Endothelial cell of umbilical vein (primary cell): ENCODE measurements at regions not wholly inside any gene's neighbourhood (a gene's known extent, or its start where the extent isn't known, plus 50 kb on each side); places are given as distances from the start of the nearest gene placed in this dataset.

Experiments used
- BruUV-seq: library from RNA; stranded (reverse); fragments of 400-500 nt; replicated peaks from 2 replicates; lab custom pipeline; 2021; lab: Mats Ljungman, UMichigan
- CTCF ChIA-PET: fragments of 300-600, 350-600 bp; sonication (Branson Sonifier 250); formaldehyde crosslinking; loops from one replicate; lab custom pipeline; 2021; ENCODE audit warnings: antibody characterized with exemption, inconsistent platforms; lab: Charles Lee
- POLR2A ChIA-PET: fragments of 300-600, 350-600 bp; sonication (Branson Sonifier 250); formaldehyde crosslinking; loops from one replicate; lab custom pipeline; 2021; ENCODE audit warnings: antibody characterized with exemption, inconsistent platforms; lab: Charles Lee
- DNase-seq: peaks from one replicate; pipeline ENCODE4 v3.0.0-alpha.2; 2011; ENCODE audit warnings: low read depth, low spot score
- FAIRE-seq: peaks from 2 replicates; lab custom pipeline; 2011; peaks lifted over from hg19 to GRCh38; lab: Jason Lieb, UNC
- H2AFZ ChIP-seq: 2 replicates; pipeline ENCODE4 v1.6.0; 2012; ENCODE audit warnings: low read depth, low read length, control low read depth, inconsistent platforms
- H3K27ac ChIP-seq: 2 replicates; pipeline ENCODE4 v1.5.1; 2011; ENCODE audit warnings: low read depth, mild to moderate bottlenecking, control low read depth, low read length, moderate library complexity; ENCODE audit not compliant: insufficient read depth
- H3K27me3 ChIP-seq, 2 experiments: 2 replicates each; pipeline versions ENCODE4 v1.6.0 to v1.6.1; 2011; ENCODE audit warnings: low read length in 2 of 2, mixed read lengths in 1 of 2; ENCODE audit not compliant: control insufficient read depth in 2 of 2, insufficient read depth in 2 of 2
- H3K36me3 ChIP-seq, 2 experiments: 2 replicates in 1 of 2; 3 replicates in 1 of 2; pipeline ENCODE4 v1.5.1; 2011; ENCODE audit warnings: low read length in 2 of 2, mild to moderate bottlenecking in 1 of 2, moderate library complexity in 1 of 2; ENCODE audit not compliant: control insufficient read depth in 2 of 2, insufficient read depth in 2 of 2; ENCODE audit errors: extremely low read depth in 1 of 2
- H3K4me1 ChIP-seq: 3 replicates; pipeline ENCODE4 v1.5.1; 2011; ENCODE audit warnings: mild to moderate bottlenecking, low read length; ENCODE audit not compliant: control insufficient read depth, insufficient read depth; ENCODE audit errors: extremely low read depth
- H3K4me2 ChIP-seq: 2 replicates; pipeline ENCODE4 v1.6.1; 2011; ENCODE audit warnings: low read length, control low read depth, mixed read lengths; ENCODE audit not compliant: insufficient read depth
- H3K4me3 ChIP-seq, 3 experiments: fragments of 200-600 bp in 1 of 3; sonication (generic), shearing (Covaris generic) in 1 of 3; replicated peaks in 1 of 3; 2 replicates each; pipeline ENCODE4 v1.5.1; 2011 to 2016; ENCODE audit warnings: control low read depth in 3 of 3, low read length in 3 of 3, mild to moderate bottlenecking in 2 of 3, inconsistent platforms in 1 of 3, low read depth in 1 of 3, moderate library complexity in 1 of 3; ENCODE audit not compliant: insufficient read depth in 1 of 3
- H3K79me2 ChIP-seq: 2 replicates; pipeline ENCODE4 v1.6.0; 2012; ENCODE audit warnings: low read length, inconsistent platforms; ENCODE audit not compliant: control insufficient read depth, insufficient read depth
- H3K9ac ChIP-seq: replicated peaks from 2 replicates; pipeline ENCODE3; 2011; ENCODE audit warnings: low read length, control low read depth; ENCODE audit not compliant: insufficient read depth; ENCODE audit errors: extremely low read depth
- H3K9me1 ChIP-seq: replicated peaks from 3 replicates; pipeline ENCODE4 v1.6.0; 2011; ENCODE audit warnings: mild to moderate bottlenecking, low read length; ENCODE audit not compliant: control insufficient read depth, insufficient read depth; ENCODE audit errors: extremely low read depth
- H3K9me3 ChIP-seq: replicated peaks from 2 replicates; pipeline ENCODE4 v1.5.1; 2012; ENCODE audit warnings: low read length, inconsistent platforms; ENCODE audit not compliant: control insufficient read depth, insufficient read depth
- H4K20me1 ChIP-seq: replicated peaks from 2 replicates; pipeline ENCODE3; 2011; ENCODE audit warnings: mild to moderate bottlenecking, low read length; ENCODE audit not compliant: control insufficient read depth, insufficient read depth; ENCODE audit errors: extremely low read depth
- EZH2 ChIP-seq: IDR thresholded peaks from 2 replicates; pipeline ENCODE4 v1.6.1; 2012; ENCODE audit warnings: borderline replicate concordance, low read depth, mild to moderate bottlenecking, moderate library complexity, low read length, inconsistent platforms; ENCODE audit not compliant: severe bottlenecking
- FOS ChIP-seq: IDR thresholded peaks from 2 replicates; pipeline ENCODE4 v1.6.1; 2011; ENCODE audit warnings: mild to moderate bottlenecking, low read length, moderate library complexity, borderline replicate concordance; ENCODE audit not compliant: insufficient read depth
- JUN ChIP-seq: IDR thresholded peaks from 2 replicates; pipeline ENCODE4 v1.6.1; 2011; ENCODE audit warnings: borderline replicate concordance, low read depth; ENCODE audit not compliant: insufficient read length, insufficient read depth
- MYC ChIP-seq: IDR thresholded peaks from one replicate; pipeline ENCODE4 v1.6.1; 2011; ENCODE audit warnings: mild to moderate bottlenecking, low read depth, low read length
- POLR2A ChIP-seq: IDR thresholded peaks from 2 replicates; pipeline ENCODE4 v1.6.1; 2012; ENCODE audit warnings: low read depth, mild to moderate bottlenecking, control low read depth, low read length
- POLR2AphosphoS5 ChIP-seq: IDR thresholded peaks from 2 replicates; pipeline ENCODE4 v1.6.1; 2012; ENCODE audit warnings: low read depth, mild to moderate bottlenecking, control low read depth, low read length, moderate library complexity; ENCODE audit not compliant: insufficient read depth
- dilution Hi-C: fragments of 300-500 bp; cut with MboI; formaldehyde crosslinking; loops from one replicate; pipeline ENCODE4 v1.15.0; 2019; ENCODE audit warnings: low sequenced_read_pairs; ENCODE audit not compliant: extremely low pct_ligation_motif_present
- intact Hi-C: fragments of 100-400 bp; cut with micrococcal nuclease; formaldehyde crosslinking; loops from one replicate; pipeline ENCODE4 v1.10.0; 2022
- TF ChIP-seq, protein P1 (sequence below): IDR thresholded peaks from 2 replicates; pipeline ENCODE4 v1.6.1; 2011; ENCODE audit not compliant: insufficient read depth, insufficient read length
- TF ChIP-seq, protein P2 (sequence below), 2 donors: IDR thresholded peaks; 1 replicate in 1 of 2; 2 replicates in 1 of 2; pipeline ENCODE4 v1.5.1; 2011; ENCODE audit warnings: low read length in 2 of 2, mild to moderate bottlenecking in 2 of 2, moderate library complexity in 2 of 2, control low read depth in 1 of 2, inconsistent platforms in 1 of 2, low read depth in 1 of 2; ENCODE audit not compliant: insufficient read depth in 1 of 2; ENCODE audit errors: extremely low read depth in 1 of 2

DNA sequence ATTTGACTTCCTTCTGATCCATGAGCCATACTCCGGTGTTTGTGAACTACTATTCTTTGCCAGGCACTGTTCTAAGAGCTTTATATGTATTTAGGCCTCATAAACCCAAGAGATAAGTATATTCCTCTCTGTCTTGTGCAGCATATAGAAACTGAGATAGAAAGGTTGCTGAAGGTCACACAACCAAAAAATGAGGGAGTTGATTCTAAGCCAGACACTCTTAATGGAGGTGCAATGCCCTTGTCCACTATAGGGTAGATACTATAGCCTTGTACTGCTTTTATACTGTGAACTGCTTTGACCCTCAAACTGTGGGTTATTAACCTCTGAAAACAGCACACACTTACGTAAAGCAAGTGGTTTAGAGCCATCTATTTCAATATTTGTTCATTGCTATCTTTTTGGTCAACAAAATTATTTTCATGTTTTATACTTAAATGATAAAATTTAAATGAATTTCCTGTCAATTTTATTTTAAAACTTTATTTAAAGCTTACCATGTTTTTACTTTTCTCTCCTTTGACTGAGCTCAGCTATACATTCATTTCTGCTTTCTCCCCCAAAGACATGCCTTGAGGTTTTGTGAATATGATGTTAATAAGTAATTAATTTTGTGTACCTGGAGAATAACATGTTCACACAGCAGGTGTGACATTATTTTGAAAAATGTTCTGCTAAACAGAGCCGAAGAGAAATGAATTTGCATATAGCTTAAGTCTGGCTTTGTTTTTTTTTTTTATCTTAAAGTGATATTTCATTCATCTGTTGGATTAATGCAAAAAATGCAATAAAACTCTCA is 687.3 kb downstream of the DNAJB9 start:
- Histone ChIP-seq H3K36me3 (no peaks in the 10 kb centered on the region), H3K79me2 (no peaks in the 10 kb centered on the region), H3K9me3 (peaks cover 2% of the 10 kb centered on the region), H3K27ac (no peak overlapping the region), H3K9me1 (no peaks in the 10 kb centered on the region), H3K4me2 (no peak overlapping the region), H3K4me3 (no peak overlapping the region), H3K27me3 (no peaks in the 10 kb centered on the region), H3K4me1 (no peaks in the 10 kb centered on the region), H2AFZ (no peak overlapping the region), H4K20me1 (no peaks in the 10 kb centered on the region), H3K9ac (no peak overlapping the region)
- ChIA-PET POLR2A (no interaction called here), CTCF (no interaction called here)
- DNase-seq (no peak), FAIRE-seq (no peak)
- BruUV-seq, result no TSS peak
- TF ChIP-seq POLR2AphosphoS5 (no peak), MYC (no peak), JUN (no peak)
- dilution Hi-C loops, result no loop called here
- intact Hi-C loops, result no loop called here

DNA sequence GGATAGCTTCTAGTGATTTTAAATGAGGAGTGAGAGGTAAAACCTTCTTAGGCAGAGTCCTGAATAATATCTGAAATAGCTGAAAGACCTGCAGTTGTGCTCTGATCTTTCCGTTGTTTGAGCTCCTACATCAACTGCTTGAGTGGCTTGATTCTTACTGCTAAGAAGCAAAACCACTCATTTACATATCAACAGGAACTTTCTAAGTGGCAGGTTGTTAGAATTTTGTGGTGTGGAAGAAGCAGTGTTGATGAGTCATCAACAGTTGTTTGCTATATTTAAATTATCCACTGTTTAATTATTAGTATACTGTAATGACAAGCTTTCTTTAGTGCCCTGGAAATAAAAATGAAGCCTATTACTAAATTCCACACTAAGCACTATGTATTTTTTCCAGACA is 689.5 kb downstream of the DNAJB9 start:
- Histone ChIP-seq H3K9me3 (peaks cover 2% of the 10 kb centered on the region), H3K4me3 (no peak overlapping the region), H3K4me2 (no peak overlapping the region), H3K9me1 (no peaks in the 10 kb centered on the region), H2AFZ (no peak overlapping the region), H3K4me1 (no peaks in the 10 kb centered on the region), H3K27me3 (no peaks in the 10 kb centered on the region), H3K36me3 (no peaks in the 10 kb centered on the region), H3K79me2 (no peaks in the 10 kb centered on the region), H4K20me1 (no peaks in the 10 kb centered on the region), H3K27ac (no peak overlapping the region), H3K9ac (no peak overlapping the region)
- BruUV-seq, result no TSS peak
- dilution Hi-C loops, result no loop called here
- ChIA-PET CTCF (no interaction called here), POLR2A (no interaction called here)
- FAIRE-seq (no peak), DNase-seq (no peak)
- intact Hi-C loops, result no loop called here
- TF ChIP-seq, protein P1, sequence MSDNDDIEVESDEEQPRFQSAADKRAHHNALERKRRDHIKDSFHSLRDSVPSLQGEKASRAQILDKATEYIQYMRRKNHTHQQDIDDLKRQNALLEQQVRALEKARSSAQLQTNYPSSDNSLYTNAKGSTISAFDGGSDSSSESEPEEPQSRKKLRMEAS, result no peak
- TF ChIP-seq JUN (peak; percentile 25), POLR2AphosphoS5 (no peak), POLR2A (no peak), FOS (no peak), MYC (no peak), EZH2 (no peak)
- TF ChIP-seq, protein P2, sequence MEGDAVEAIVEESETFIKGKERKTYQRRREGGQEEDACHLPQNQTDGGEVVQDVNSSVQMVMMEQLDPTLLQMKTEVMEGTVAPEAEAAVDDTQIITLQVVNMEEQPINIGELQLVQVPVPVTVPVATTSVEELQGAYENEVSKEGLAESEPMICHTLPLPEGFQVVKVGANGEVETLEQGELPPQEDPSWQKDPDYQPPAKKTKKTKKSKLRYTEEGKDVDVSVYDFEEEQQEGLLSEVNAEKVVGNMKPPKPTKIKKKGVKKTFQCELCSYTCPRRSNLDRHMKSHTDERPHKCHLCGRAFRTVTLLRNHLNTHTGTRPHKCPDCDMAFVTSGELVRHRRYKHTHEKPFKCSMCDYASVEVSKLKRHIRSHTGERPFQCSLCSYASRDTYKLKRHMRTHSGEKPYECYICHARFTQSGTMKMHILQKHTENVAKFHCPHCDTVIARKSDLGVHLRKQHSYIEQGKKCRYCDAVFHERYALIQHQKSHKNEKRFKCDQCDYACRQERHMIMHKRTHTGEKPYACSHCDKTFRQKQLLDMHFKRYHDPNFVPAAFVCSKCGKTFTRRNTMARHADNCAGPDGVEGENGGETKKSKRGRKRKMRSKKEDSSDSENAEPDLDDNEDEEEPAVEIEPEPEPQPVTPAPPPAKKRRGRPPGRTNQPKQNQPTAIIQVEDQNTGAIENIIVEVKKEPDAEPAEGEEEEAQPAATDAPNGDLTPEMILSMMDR (IDR thresholded peaks at IDR 0.05; ENCODE audit: extremely low read depth in 1 of 2, insufficient read depth in 1 of 2, low read depth in 1 of 2, low read length in 2 of 2), result no peak
